Aorta (tissue), 5 donors: ENCODE measurements at regions not wholly inside any gene's neighbourhood (a gene's known extent, or its start where the extent isn't known, plus 50 kb on each side); places are given as distances from the start of the nearest gene placed in this dataset.

ENCODE experiments used
- ATAC-seq: fragments of 200-7000 bp; cut with Tn5 transposase; one replicate; pipeline ENCODE4 v1.9.1; 2022; ENCODE audit warnings: moderate library complexity; ENCODE audit not compliant: low FRiP score
- DNase-seq, 2 donors: peaks; one replicate each; pipeline ENCODE4 v3.0.0-alpha.2; 2020
- H3K27ac ChIP-seq, 2 donors: one replicate each; pipeline ENCODE4 v1.5.1; 2013; ENCODE audit warnings: low read length in 2 of 2, mild to moderate bottlenecking in 2 of 2, moderate library complexity in 2 of 2, control low read depth in 1 of 2, inconsistent platforms in 1 of 2, low read depth in 1 of 2
- H3K27me3 ChIP-seq, 2 donors: one replicate each; pipeline ENCODE4 v1.6.1; 2013; ENCODE audit warnings: control low read depth in 1 of 2, low read length in 1 of 2, mild to moderate bottlenecking in 1 of 2, moderate library complexity in 1 of 2; ENCODE audit not compliant: insufficient read depth in 2 of 2, control insufficient read depth in 1 of 2
- H3K36me3 ChIP-seq, 2 donors: one replicate each; pipeline ENCODE4 v1.6.1; 2013; ENCODE audit warnings: control low read depth in 1 of 2, low read length in 1 of 2, mild to moderate bottlenecking in 1 of 2; ENCODE audit not compliant: insufficient read depth in 2 of 2, control insufficient read depth in 1 of 2
- H3K4me1 ChIP-seq, 2 donors: one replicate each; pipeline ENCODE4 v1.6.1; 2013; ENCODE audit warnings: low read length in 2 of 2, control low read depth in 1 of 2, mild to moderate bottlenecking in 1 of 2, moderate library complexity in 1 of 2; ENCODE audit not compliant: insufficient read depth in 2 of 2, control insufficient read depth in 1 of 2
- H3K4me3 ChIP-seq, 2 donors: one replicate each; pipeline ENCODE4 v1.5.1; 2013; ENCODE audit warnings: low read length in 2 of 2, control low read depth in 1 of 2, mild to moderate bottlenecking in 1 of 2
- H3K9me3 ChIP-seq: one replicate; pipeline ENCODE4 v1.6.1; 2013; ENCODE audit warnings: mild to moderate bottlenecking, low read length; ENCODE audit not compliant: control insufficient read depth
- WGBS, 2 donors: extraction: QIAGEN DNeasy Blood & Tissue Kit; methylation state at CpG; one replicate each; pipeline ENCODE4 v1.1.7; 2013; 5-methylcytosine and 5-hydroxymethylcytosine counted together
- intact Hi-C, 2 donors: fragments of 100-400 bp; cut with DNase I; formaldehyde crosslinking; loops; one replicate each; pipeline versions ENCODE4 v1.14.2 to v1.15.0; 2022
- donor health status: healthy with polysubstance abuse.
- donor health status: Bipolar disorder and iron deficiency.
- donor health status: DM: no; HTN: no; CAD: no.
- donor health status: DM: no; HTN: no; CAD: no.
- donor health status: DM: yes; HTN: yes; CAD: no.

DNA sequence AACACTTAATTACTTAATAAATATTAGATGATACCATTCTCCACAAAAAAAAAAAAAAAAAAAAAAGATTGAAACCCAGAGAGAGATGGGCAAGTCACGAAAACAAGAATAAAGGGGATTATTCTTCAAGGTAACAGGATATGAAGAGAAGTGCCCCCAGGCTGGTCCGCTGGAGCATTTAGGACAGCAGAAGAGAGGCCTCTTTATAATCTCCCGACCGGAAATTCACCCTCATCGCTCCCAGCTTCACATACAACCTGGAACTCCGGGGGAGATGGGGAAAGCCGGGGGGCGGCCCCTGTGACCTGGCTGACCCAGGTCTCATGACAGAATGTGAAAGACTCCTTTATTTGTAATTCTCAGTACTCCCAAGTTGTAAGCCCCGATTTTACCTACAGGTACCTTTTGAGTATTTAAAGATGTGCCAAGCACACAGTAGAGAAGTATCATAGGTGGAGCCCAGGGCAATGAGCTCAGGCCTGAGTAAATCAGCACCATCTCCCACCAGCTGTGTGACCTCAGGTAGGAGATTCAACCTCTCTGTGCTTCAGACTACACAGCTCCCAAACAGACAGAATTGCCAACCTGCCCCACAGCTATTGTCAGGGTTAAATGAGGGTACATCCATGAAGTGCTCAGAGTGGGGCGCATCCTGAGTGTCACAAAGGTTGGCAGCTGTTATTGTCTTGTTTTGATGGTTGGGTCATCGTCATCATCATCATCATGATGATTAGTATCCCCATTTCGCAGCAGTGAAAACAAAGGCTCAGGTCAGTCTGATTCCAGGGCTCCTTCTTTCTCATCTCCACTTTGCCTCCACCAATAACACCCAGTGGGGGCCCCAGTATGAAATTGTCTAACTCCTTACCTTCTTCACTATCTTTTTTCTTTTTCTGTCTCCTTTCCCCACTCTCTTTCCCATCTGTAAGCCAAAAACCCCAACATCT lies 148.4 kb downstream of the PSMG1 start:
- H3K4me3 ChIP-seq: no peak overlapping the region
- peak in 1 of 2 donors; percentile 39 for DNase-seq
- intact Hi-C loops: no loop called here
- H3K27me3 ChIP-seq: no peaks in the 10 kb centered on the region
- 84 to 86% methylated on average over 12 of the region's 12 CpGs for WGBS, 2 donors
- H3K4me1 ChIP-seq: no peaks in the 10 kb centered on the region
- H3K36me3 ChIP-seq: no peaks in the 10 kb centered on the region
- H3K9me3 ChIP-seq: no peaks in the 10 kb centered on the region
- H3K27ac ChIP-seq: no peak overlapping the region
- ATAC-seq: no peak

DNA sequence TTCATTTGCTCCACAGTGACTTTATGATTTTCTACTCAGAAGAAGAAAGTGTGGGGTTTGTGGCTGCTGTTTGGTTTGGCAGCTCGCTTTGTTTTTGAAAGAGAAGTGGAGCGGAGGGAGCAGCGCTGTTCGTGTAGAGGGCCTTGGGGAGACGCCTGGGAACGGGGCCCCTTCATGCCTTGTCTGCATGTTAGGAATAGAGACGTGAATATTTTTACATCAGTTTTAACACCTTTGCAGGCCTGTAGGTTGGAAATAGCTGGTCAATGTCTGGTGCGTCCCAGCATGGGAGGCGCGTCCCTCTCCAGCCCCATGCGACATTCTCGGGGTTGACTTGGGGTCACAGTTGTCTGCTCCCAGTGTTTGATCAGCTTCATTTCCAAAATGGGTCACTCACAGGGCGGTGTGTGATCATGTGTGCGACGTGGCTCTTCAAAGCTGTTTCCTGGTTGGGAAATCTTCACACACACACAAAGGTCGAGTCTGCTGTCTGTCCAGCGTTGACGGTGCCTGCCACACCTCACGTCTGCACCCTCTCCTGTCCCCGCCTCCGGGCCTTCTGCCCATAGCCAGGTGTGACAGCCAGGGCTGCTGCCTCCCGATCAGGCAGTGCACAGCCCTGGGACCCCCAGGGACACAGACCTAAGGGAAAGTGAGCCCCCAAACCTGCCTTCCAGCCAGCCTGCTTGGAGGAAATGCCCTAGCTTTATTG lies 149.2 kb downstream of the PSMG1 start:
- no peaks in the 10 kb centered on the region for H3K4me1 ChIP-seq
- no peaks in the 10 kb centered on the region for H3K36me3 ChIP-seq
- no peak overlapping the region for H3K27ac ChIP-seq
- H3K9me3 ChIP-seq: no peaks in the 10 kb centered on the region
- ATAC-seq (peak; percentile 31), DNase-seq (peak in 1 of 2 donors; percentile 77)
- H3K27me3 ChIP-seq: no peaks in the 10 kb centered on the region
- H3K4me3 ChIP-seq: no peak overlapping the region
- WGBS, 2 donors: 31 to 41% methylated on average over 22 of the region's 22 CpGs
- intact Hi-C loops: no loop called here

DNA sequence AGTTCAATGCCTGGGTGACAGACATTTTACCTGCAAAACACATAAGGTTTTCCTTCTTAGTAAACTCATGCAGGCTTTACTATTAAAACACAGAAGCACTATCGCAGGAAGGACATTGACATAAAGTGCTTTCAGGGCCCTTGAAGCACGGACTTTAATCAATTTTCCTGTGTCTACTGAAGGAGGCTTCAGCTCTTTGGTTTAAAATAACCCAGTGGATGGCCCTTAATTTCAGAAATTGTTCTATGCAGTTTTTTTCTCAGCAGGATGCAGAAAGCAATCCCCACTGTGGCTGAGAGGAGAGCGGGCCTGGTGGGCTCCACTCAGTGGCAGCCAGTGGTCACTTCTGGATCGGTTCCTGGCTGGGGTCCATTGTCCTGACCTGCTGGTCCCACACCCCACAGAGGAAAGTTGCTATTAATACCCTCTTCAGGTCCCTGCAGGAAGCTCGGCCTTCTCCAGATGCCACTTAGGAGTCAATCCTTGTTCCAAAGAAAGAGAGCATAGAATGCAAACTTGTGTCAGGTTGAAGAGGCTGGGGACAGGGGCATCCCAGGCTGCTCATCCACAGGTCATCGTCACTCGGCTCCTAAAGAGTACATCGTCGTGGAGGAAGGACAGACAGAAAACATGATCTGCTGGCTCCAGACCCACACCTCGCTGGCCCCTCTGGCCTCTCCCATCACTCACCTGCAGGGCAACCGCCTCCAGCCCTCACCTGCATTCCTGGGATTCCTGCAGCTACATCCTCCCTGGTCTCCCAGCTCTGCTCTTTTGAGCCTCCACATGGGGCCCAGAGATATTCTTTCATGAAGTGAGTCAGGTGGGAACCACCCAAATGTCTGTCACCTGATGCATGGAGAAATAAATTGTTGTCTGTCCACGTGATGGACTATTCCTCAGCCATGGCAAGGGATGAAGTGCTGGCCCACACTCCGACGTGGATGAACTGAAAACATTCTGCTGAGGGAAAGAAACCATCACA lies 153.1 kb downstream of the PSMG1 start:
- no peak for ATAC-seq

DNA sequence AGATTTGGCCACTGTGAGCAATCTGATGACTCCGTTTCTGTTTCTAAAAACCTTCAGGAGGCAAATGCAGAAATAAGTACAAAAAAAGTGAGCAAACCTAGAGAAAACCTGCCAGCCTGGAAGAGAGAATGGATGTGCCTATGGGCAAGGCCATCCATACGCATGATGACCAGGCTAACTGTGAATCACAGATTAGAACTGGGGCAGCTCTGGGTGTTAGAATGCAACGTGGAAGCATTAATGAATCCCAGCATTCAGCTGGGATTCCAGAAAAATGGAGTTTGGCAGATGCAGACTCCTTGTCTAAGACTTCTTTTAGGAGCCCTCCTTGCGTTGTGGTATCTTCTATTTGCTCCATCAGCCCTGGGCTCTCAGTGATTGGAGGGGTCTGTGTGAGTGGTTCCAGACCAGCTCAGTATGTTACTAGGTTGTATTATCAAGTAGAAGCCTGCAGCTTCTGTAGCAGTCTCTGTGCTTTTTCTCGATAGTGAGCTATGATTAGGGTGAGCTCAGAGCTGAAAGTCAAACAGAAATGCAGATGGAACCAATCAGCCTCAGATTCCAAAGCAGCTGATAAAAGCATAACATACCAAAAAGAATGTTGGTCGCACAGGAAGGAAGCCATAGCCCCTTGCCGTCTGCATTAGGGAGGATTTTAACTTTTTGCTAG lies 154.0 kb downstream of the PSMG1 start:
- ATAC-seq (no peak), DNase-seq (no peak)
- intact Hi-C loops: no loop called here
- Histone ChIP-seq H3K4me3 (no peak overlapping the region), H3K4me1 (no peaks in the 10 kb centered on the region), H3K9me3 (no peaks in the 10 kb centered on the region), H3K36me3 (no peaks in the 10 kb centered on the region), H3K27ac (no peak overlapping the region), H3K27me3 (no peaks in the 10 kb centered on the region)
- WGBS, 2 donors: 79 to 87% methylated on average over 7 of the region's 7 CpGs

More for the DNA sequence above, 153.1 kb downstream of the PSMG1 start:
- intact Hi-C loops: no loop called here
- no peaks in the 10 kb centered on the region for H3K27me3 ChIP-seq
- DNase-seq: peak in 1 of 2 donors; percentile 49
- H3K27ac ChIP-seq: no peak overlapping the region
- 87 to 93% methylated on average over 14 of the region's 14 CpGs for WGBS, 2 donors
- no peaks in the 10 kb centered on the region for H3K4me1 ChIP-seq
- H3K4me3 ChIP-seq: no peak overlapping the region
- no peaks in the 10 kb centered on the region for H3K36me3 ChIP-seq
- no peaks in the 10 kb centered on the region for H3K9me3 ChIP-seq

DNA sequence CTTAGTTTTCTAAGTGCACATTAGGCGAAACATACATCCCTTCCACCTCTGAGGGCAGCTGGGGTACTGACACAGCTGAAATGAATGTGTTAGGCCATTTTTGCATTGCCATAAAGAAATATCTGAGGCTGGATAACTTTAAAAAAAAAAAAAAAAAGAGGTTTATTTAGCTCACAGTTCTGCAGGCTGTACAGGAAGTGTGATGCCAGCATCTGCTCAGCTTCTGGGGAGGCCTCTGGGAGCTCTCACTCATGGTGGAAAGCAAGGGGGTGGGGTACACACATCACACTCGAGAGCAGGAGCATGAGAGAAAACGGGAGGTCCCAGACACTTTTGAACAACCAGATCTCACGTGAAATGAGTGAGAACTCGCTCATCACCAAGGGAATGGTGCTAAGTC lies 158.1 kb downstream of the PSMG1 start:
- ATAC-seq (no peak), DNase-seq (no peak)
- Histone ChIP-seq H3K4me1 (peaks cover 0 to 4% of the 10 kb centered on the region in 2 donors), H3K4me3 (no peak overlapping the region), H3K27me3 (no peaks in the 10 kb centered on the region), H3K27ac (no peak overlapping the region), H3K9me3 (no peaks in the 10 kb centered on the region), H3K36me3 (no peaks in the 10 kb centered on the region)
- intact Hi-C loops: no loop called here
- 89 to 100% methylated on average over 5 of the region's 5 CpGs for WGBS, 2 donors

DNA sequence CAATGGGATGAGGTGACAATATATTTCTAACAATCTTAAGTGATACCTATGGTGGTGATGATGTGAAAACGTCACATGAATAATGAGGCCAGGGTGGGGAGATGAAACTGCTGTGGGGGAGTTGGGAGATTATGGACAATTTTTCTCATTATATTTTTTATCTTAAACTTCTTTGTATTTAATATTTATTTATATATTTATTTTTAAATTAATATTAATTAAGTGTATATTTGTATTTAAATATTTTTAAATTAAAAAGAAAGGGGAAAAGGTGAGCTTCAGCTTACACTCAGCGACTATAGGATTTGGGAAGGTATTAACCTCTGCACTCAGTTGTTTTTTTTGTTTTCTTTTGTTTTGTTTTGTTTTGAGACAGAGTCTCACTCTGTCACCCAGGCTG lies 158.7 kb downstream of the PSMG1 start:
- Histone ChIP-seq H3K4me3 (no peak overlapping the region), H3K4me1 (peaks cover 0 to 4% of the 10 kb centered on the region in 2 donors), H3K36me3 (no peaks in the 10 kb centered on the region), H3K27me3 (no peaks in the 10 kb centered on the region), H3K9me3 (no peaks in the 10 kb centered on the region), H3K27ac (no peak overlapping the region)
- ATAC-seq (no peak), DNase-seq (no peak)
- whole genome bisulfite sequencing, 2 donors: 95 to 97% methylated on average over 2 of the region's 2 CpGs
- intact Hi-C loops: loop anchor here in 1 of 2 donors (5.0 kb wide), 3 partner anchors 63 to 217 kb away; partner anchors contain the start of gene ETS2

DNA sequence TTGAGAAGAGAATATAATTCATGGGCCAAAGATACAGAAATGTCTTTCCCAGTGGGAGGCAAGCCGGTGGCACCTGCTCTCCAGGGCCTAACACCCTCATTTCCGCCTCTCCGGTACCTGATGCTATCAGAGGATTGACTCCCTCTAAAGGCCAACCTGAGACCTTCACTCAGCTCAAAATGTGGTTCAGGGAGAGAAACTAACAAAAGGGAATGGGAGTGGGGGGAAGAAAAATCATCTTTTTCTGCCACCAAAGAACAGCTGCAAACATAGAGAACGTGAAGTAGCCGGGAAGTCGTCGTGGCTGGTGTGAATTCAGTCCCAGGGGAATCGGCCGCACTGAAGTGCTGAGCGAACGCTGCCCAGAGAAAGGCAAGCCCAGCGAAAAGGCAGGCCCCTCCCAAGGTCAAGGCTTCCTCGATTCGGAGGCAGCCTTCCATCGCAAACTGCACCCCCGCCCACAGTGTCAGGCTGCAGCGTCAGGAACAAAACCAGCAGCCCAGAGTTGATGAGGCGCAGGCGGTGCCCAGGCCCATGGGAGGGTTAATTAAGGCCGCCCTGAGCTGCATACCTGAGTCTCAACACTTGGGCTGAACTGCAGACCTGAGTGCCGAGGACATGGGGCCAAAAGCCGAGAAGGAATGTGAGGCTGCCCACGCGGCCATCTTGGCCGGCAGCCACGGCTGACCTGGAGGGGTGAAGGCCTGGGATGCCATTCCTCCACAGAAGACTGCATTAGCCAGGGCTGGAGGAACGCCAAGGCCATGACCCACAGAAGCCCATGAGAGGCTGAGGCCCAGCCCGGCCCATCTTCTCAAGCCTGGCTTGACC lies 160.2 kb downstream of the PSMG1 start:
- Histone ChIP-seq H3K4me3 (no peak overlapping the region), H3K27ac (peak overlapping the region; percentile 9 to 92), H3K9me3 (no peaks in the 10 kb centered on the region), H3K36me3 (no peaks in the 10 kb centered on the region), H3K4me1 (peaks cover 0 to 4% of the 10 kb centered on the region in 2 donors), H3K27me3 (no peaks in the 10 kb centered on the region)
- intact Hi-C loops: loop anchor here in 1 of 2 donors (5.0 kb wide), 3 partner anchors 64 to 216 kb away; partner anchors contain the start of gene ETS2
- DNase-seq (peak; percentile 88 to 94), ATAC-seq (peak; percentile 77)
- 7 to 13% methylated on average over 28 of the region's 28 CpGs for WGBS, 2 donors
